AG04450 (cell line): ENCODE measurements at regions not wholly inside any gene's neighbourhood (a gene's known extent, or its start where the extent isn't known, plus 50 kb on each side); places are given as distances from the start of the nearest gene placed in this dataset.

Source experiments
- CTCF ChIA-PET: fragments of 300-600, 350-600 bp; formaldehyde crosslinking; extraction: SDS; loops from one replicate; lab custom pipeline; 2022; ENCODE audit warnings: antibody characterized with exemption, inconsistent platforms; lab: Charles Lee
- POLR2A ChIA-PET: fragments of 350-600 bp; formaldehyde crosslinking; extraction: SDS; loops from one replicate; lab custom pipeline; 2021; ENCODE audit warnings: antibody characterized with exemption, inconsistent platforms; lab: Yijun Ruan, JAX
- DNase-seq: peaks from one replicate; pipeline ENCODE4 v3.0.0-alpha.2; 2011; ENCODE audit warnings: low read depth, low spot score
- H3K27ac ChIP-seq: one replicate; pipeline ENCODE4 v1.5.1; 2012; ENCODE audit warnings: low read depth, low read length, control low read depth
- H3K27me3 ChIP-seq: one replicate; pipeline ENCODE4 v1.6.0; 2012; ENCODE audit warnings: low read length; ENCODE audit not compliant: control insufficient read depth, insufficient read depth
- H3K4me3 ChIP-seq: 2 replicates; pipeline ENCODE4 v1.5.1; 2011; ENCODE audit warnings: mild to moderate bottlenecking, low read depth, low read length, control low read depth
- H3K9me3 ChIP-seq: 2 replicates; pipeline ENCODE4 v1.5.1; 2012; ENCODE audit warnings: low read length; ENCODE audit not compliant: control insufficient read depth, insufficient read depth
- TF ChIP-seq, protein P1 (sequence below): IDR thresholded peaks from 2 replicates; pipeline ENCODE4 v1.5.1; 2011; ENCODE audit warnings: low read depth, low read length, control low read depth, inconsistent platforms

DNA sequence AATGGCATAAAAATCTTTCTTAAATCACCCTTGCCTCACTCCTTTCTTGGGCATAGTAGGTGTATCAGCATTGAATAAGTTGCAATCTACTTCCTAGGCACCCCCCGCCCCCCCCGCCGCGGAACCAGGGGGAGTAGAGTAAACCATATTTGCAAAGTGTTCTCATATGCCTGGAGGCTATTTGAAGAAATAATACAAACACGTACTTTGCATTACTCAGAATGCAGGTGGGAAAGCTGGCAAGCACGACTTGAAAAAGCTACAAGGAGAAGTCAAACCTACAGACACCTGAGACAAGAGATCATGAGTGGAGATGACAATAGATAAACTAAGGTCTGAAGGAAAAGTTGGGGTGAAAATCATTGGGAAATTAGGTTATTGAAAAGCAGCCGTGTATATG lies 65.6 kb downstream of the POM121L12 start:
- Histone ChIP-seq H3K9me3 (peaks cover 17% of the 10 kb centered on the region), H3K4me3 (no peak overlapping the region), H3K27me3 (no peaks in the 10 kb centered on the region), H3K27ac (no peak overlapping the region)
- TF ChIP-seq, protein P1, sequence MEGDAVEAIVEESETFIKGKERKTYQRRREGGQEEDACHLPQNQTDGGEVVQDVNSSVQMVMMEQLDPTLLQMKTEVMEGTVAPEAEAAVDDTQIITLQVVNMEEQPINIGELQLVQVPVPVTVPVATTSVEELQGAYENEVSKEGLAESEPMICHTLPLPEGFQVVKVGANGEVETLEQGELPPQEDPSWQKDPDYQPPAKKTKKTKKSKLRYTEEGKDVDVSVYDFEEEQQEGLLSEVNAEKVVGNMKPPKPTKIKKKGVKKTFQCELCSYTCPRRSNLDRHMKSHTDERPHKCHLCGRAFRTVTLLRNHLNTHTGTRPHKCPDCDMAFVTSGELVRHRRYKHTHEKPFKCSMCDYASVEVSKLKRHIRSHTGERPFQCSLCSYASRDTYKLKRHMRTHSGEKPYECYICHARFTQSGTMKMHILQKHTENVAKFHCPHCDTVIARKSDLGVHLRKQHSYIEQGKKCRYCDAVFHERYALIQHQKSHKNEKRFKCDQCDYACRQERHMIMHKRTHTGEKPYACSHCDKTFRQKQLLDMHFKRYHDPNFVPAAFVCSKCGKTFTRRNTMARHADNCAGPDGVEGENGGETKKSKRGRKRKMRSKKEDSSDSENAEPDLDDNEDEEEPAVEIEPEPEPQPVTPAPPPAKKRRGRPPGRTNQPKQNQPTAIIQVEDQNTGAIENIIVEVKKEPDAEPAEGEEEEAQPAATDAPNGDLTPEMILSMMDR, result no peak
- no peak for DNase-seq
- ChIA-PET CTCF (no interaction called here), POLR2A (interaction anchor here (0.6 kb wide), 1 partner anchor 427 kb away, joined by 4 read pairs; no protein-coding TSS in a partner anchor)

DNA sequence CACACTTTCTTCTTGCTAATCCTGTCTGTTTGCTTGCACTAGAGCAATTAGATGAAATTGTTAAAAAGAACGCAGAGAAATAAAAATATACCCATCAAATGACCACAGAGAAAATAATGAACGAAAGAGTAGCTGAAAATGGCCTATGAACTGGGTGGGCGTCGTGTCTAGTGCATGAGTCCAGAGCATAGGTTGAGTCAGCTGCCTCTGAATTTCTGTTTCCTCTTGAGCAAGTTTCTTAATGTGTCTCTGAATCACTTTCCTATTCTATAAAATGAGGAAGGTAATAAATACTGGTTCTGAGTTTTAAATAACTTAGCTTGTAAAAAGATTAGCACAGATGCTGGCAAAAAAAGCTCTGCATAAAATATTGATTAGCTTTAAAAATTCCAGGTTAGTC lies 75.0 kb downstream of the POM121L12 start:
- no peak overlapping the region for H3K27ac ChIP-seq
- CTCF ChIA-PET, result no interaction called here
- H3K27me3 ChIP-seq, result no peaks in the 10 kb centered on the region
- POLR2A ChIA-PET, result no interaction called here
- no peak for DNase-seq
- H3K4me3 ChIP-seq, result no peak overlapping the region
- TF ChIP-seq, protein P1, result no peak
- H3K9me3 ChIP-seq, result peaks cover 5% of the 10 kb centered on the region

DNA sequence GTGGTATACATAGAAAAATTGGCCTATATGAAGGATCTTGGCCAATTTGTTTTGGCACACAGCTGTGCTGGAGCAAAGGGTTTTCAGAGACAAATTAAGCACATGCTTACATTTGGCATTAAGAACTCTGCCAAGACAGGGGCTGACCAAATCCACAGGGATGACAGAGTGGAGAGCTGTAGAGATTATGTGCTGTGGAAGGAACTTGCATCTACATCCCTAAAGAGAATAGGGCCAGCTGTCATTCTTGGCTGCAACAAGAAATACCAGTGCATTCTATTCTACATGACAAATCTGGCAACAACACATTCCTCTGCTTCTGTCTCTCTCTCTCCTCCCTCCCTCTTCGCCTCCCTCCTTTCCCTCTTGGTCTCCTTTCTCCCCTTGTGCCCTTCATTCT lies 75.6 kb downstream of the POM121L12 start:
- Histone ChIP-seq H3K9me3 (peaks cover 5% of the 10 kb centered on the region), H3K27ac (no peak overlapping the region), H3K27me3 (no peaks in the 10 kb centered on the region), H3K4me3 (no peak overlapping the region)
- DNase-seq, result no peak
- ChIA-PET CTCF (no interaction called here), POLR2A (no interaction called here)
- TF ChIP-seq, protein P1, result no peak

DNA sequence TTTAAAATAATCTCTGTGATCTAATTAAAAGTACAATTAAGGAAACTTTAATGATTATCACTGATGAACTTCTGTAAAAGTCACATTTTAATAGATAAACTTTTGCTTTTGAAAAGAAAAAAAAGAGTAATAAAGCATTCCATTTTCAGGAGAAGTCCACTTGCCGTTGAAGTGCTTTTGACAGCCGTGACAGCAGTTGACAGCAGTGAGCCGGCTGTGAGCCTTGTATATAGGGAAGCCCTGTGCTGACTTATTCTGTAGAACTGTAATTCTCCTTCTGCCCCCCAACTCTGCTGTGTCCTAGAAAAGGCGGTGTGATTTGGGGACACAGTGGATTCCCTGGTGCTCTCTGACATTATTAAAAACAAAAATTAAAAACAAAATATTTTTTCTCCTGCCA lies 78.0 kb downstream of the POM121L12 start:
- Histone ChIP-seq H3K27ac (no peak overlapping the region), H3K27me3 (no peaks in the 10 kb centered on the region), H3K9me3 (peaks cover 2% of the 10 kb centered on the region; the same call in 1 of the 2 replicates), H3K4me3 (no peak overlapping the region)
- no peak for DNase-seq
- TF ChIP-seq, protein P1, result no peak
- POLR2A ChIA-PET, result no interaction called here
- CTCF ChIA-PET, result no interaction called here

DNA sequence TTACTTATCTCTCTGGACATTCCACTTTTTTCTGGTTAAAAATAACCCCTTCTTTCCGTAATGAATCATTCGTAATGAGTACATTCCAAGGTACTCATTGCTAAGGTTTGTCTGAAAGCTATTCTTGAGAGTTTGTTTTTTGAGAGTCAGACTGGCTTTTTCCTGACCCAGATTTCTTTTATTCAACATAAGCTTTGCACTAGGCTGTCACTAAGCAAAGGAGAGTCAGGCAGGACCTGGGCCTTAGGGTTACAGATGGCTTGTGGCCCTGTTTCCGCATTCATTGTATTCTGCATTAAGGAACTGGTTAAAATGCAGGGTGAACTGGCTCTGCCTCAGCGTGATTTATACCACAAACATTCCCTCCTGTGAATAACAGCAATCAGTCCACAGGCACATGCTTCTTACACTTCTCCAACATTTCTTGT lies 84.1 kb downstream of the POM121L12 start:
- CTCF ChIA-PET, result no interaction called here
- Histone ChIP-seq H3K27ac (no peak overlapping the region), H3K4me3 (no peak overlapping the region), H3K9me3 (peaks cover 2% of the 10 kb centered on the region; the same call in 1 of the 2 replicates), H3K27me3 (no peaks in the 10 kb centered on the region)
- DNase-seq, result no peak
- POLR2A ChIA-PET, result no interaction called here
- TF ChIP-seq, protein P1, result no peak
